HT1080 (cell line): ENCODE measurements at regions not wholly inside any gene's neighbourhood (a gene's known extent, or its start where the extent isn't known, plus 50 kb on each side); places are given as distances from the start of the nearest gene placed in this dataset.
"Not testable (repeated sequence)": the region's sequence is repeated elsewhere in the genome, so short reads cannot be mapped to it uniquely, and the experiment has no call there.

Experiments used
- DNase-seq: peaks from one replicate; pipeline ENCODE4 v3.0.0-alpha.2; 2015; ENCODE audit warnings: low read depth

GRCh38 chr9:7626571-7627029 lies 173.0 kb downstream of the DMAC1 start:
- not testable (repeated sequence) for DNase-seq

GRCh38 chr9:7622481-7622880 lies 177.1 kb downstream of the DMAC1 start:
- DNase-seq = no peak

GRCh38 chr9:7615344-7615743 lies 184.2 kb downstream of the DMAC1 start:
- DNase-seq = peak; percentile 31

GRCh38 chr9:7613931-7614330 lies 185.6 kb downstream of the DMAC1 start:
- DNase-seq = peak; percentile 77

- no peak for DNase-seq
These were observed 191.3 kb downstream of the DMAC1 start for GRCh38 chr9:7608261-7608660.

GRCh38 chr9:7607421-7607820 lies 192.2 kb downstream of the DMAC1 start:
- DNase-seq = peak; percentile 50

- DNase-seq = no peak
These were observed 193.0 kb downstream of the DMAC1 start for GRCh38 chr9:7606591-7606990.

- no peak for DNase-seq
These were observed 197.8 kb downstream of the DMAC1 start for GRCh38 chr9:7601739-7602138.

GRCh38 chr9:7597716-7598115 lies 201.9 kb downstream of the DMAC1 start:
- DNase-seq = no peak

- peak; percentile 18 for DNase-seq
These were observed 207.0 kb downstream of the DMAC1 start for GRCh38 chr9:7592321-7593316.

- no peak for DNase-seq
These were observed 208.1 kb downstream of the DMAC1 start for GRCh38 chr9:7591501-7591900.

- no peak for DNase-seq
These were observed 219.0 kb downstream of the DMAC1 start for GRCh38 chr9:7580568-7580967.

GRCh38 chr9:7579351-7579750 lies 220.2 kb downstream of the DMAC1 start:
- no peak for DNase-seq

GRCh38 chr9:7578951-7579350 lies 220.6 kb downstream of the DMAC1 start:
- DNase-seq = no peak

GRCh38 chr9:7570107-7570720 lies 229.4 kb downstream of the DMAC1 start:
- peak; percentile 52 for DNase-seq

- no peak for DNase-seq
These were observed 231.9 kb downstream of the DMAC1 start for GRCh38 chr9:7567687-7568086.

GRCh38 chr9:7561527-7562080 lies 238.0 kb downstream of the DMAC1 start:
- DNase-seq = no peak

GRCh38 chr9:7560669-7561305 lies 238.8 kb downstream of the DMAC1 start:
- no peak for DNase-seq

GRCh38 chr9:7554699-7555098 lies 244.9 kb downstream of the DMAC1 start:
- no peak for DNase-seq

- DNase-seq = not testable (repeated sequence)
These were observed 246.9 kb downstream of the DMAC1 start for GRCh38 chr9:7552706-7553105.

GRCh38 chr9:7549249-7549648 lies 250.3 kb downstream of the DMAC1 start:
- no peak for DNase-seq

- no peak for DNase-seq
These were observed 253.3 kb downstream of the DMAC1 start for GRCh38 chr9:7546261-7546660.
